ENCODE measurements at regions not wholly inside any gene's neighbourhood (a gene's known extent, or its start where the extent isn't known, plus 50 kb on each side); places are given as distances from the start of the nearest gene placed in this dataset.

GRCh38 chr3:46146548-46146947, 61.6 kb downstream of the CCR1 start:
- no peak for DNase-seq (ENCODE audit: low read depth in 2 of 3, low spot score in 2 of 3)

- DNase-seq (ENCODE audit: low read depth in 2 of 3, low spot score in 2 of 3): no peak
Measured at GRCh38 chr3:46146021-46146420, 62.1 kb downstream of the CCR1 start.

GRCh38 chr3:46145147-46145546, 63.0 kb downstream of the CCR1 start:
- DNase-seq (ENCODE audit: low read depth in 2 of 3, low spot score in 2 of 3): no peak

- no peak for DNase-seq (ENCODE audit: low read depth in 2 of 3, low spot score in 2 of 3)
Measured at GRCh38 chr3:46143951-46144473, 64.1 kb downstream of the CCR1 start.

- no peak for DNase-seq (ENCODE audit: low read depth in 2 of 3, low spot score in 2 of 3)
Measured at GRCh38 chr3:46141813-46142212, 66.3 kb downstream of the CCR1 start.

GRCh38 chr3:46138581-46138980, 69.5 kb downstream of the CCR1 start:
- DNase-seq (ENCODE audit: low read depth in 2 of 3, low spot score in 2 of 3): no peak

- DNase-seq (ENCODE audit: low read depth in 2 of 3, low spot score in 2 of 3): no peak
Measured at GRCh38 chr3:46135475-46135874, 72.6 kb downstream of the CCR1 start.

- DNase-seq (ENCODE audit: low read depth in 2 of 3, low spot score in 2 of 3): no peak
Measured at GRCh38 chr3:46133285-46133684, 74.8 kb downstream of the CCR1 start.

- DNase-seq (ENCODE audit: low read depth in 2 of 3, low spot score in 2 of 3): no peak
Measured at GRCh38 chr3:46132565-46132964, 75.5 kb downstream of the CCR1 start.

- DNase-seq (ENCODE audit: low read depth in 2 of 3, low spot score in 2 of 3): no peak
Measured at GRCh38 chr3:46131884-46132450, 76.1 kb downstream of the CCR1 start.

- DNase-seq (ENCODE audit: low read depth in 2 of 3, low spot score in 2 of 3): no peak
Measured at GRCh38 chr3:46130631-46131310, 77.3 kb downstream of the CCR1 start.

GRCh38 chr3:46129588-46130272, 78.4 kb downstream of the CCR1 start:
- no peak for DNase-seq (ENCODE audit: low read depth in 2 of 3, low spot score in 2 of 3)

GRCh38 chr3:46127503-46127902, 80.6 kb downstream of the CCR1 start:
- no peak for DNase-seq (ENCODE audit: low read depth in 2 of 3, low spot score in 2 of 3)

GRCh38 chr3:46124216-46125177, 83.6 kb downstream of the CCR1 start:
- DNase-seq (ENCODE audit: low read depth in 2 of 3, low spot score in 2 of 3): no peak

GRCh38 chr3:46123646-46124045, 84.5 kb downstream of the CCR1 start:
- DNase-seq (ENCODE audit: low read depth in 2 of 3, low spot score in 2 of 3): no peak

- DNase-seq (ENCODE audit: low read depth in 2 of 3, low spot score in 2 of 3): no peak
Measured at GRCh38 chr3:46122091-46122490, 86.0 kb downstream of the CCR1 start.

GRCh38 chr3:46120983-46121382, 87.1 kb downstream of the CCR1 start:
- DNase-seq (ENCODE audit: low read depth in 2 of 3, low spot score in 2 of 3): no peak

- DNase-seq (ENCODE audit: low read depth in 2 of 3, low spot score in 2 of 3): no peak
Measured at GRCh38 chr3:46119709-46120498, 88.2 kb downstream of the CCR1 start.

- no peak for DNase-seq (ENCODE audit: low read depth in 2 of 3, low spot score in 2 of 3)
Measured at GRCh38 chr3:46119253-46119652, 88.9 kb downstream of the CCR1 start.

- DNase-seq (ENCODE audit: low read depth in 2 of 3, low spot score in 2 of 3): no peak
Measured at GRCh38 chr3:46116996-46117395, 89.7 kb upstream of the XCR1 start.
